ENCODE measurements at regions not wholly inside any gene's neighbourhood (a gene's known extent, or its start where the extent isn't known, plus 50 kb on each side); places are given as distances from the start of the nearest gene placed in this dataset.

GRCh38 chr3:127365163-127365798 is 77.4 kb upstream of the PRR20G start:
- TF ChIP-seq REST (IDR thresholded peaks at IDR 0.05; ENCODE audit: borderline replicate concordance) (no peak), TAF1 (IDR thresholded peaks at IDR 0.05; ENCODE audit: low read depth) (no peak), CTCF (IDR thresholded peaks at IDR 0.05; ENCODE audit: poor library complexity, severe bottlenecking) (no peak), EZH2 (IDR thresholded peaks at IDR 0.05; ENCODE audit: borderline replicate concordance, insufficient read depth, low read length, poor library complexity, severe bottlenecking) (no peak)

All from neural cell (in vitro differentiated cells).